ENCODE measurements at regions not wholly inside any gene's neighbourhood (a gene's known extent, or its start where the extent isn't known, plus 50 kb on each side); places are given as distances from the start of the nearest gene placed in this dataset.
"Not testable (repeated sequence)": the region's sequence is repeated elsewhere in the genome, so short reads cannot be mapped to it uniquely, and the experiment has no call there.

- DNase-seq (ENCODE audit: low read depth, low spot score): no peak
These were observed 140.3 kb downstream of the NR2F2 start for GRCh38 chr15:96470681-96471310.

DNA sequence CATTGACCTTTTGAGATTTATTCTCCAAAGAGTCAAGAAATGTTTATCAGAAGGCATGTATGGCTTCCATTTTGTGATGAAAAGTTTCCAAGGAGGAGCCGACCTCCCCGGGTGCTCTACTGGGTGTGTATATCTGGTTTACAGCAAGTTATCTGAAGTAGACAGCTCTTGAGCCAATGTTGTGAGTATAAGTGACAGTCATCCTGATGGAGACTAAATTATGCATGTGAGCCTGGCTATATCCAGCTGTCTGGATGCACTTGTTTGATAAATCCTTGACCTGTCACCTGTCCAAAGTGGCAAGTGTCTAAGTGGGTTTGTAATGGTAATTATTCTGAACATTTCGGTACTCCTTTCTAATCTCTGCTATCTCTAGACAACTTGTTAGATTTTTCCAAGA, 142.2 kb downstream of the NR2F2 start:
- DNase-seq (ENCODE audit: low read depth, low spot score): no peak

GRCh38 chr15:96473556-96473955, 143.1 kb downstream of the NR2F2 start:
- DNase-seq (ENCODE audit: low read depth, low spot score): no peak

- DNase-seq (ENCODE audit: low read depth, low spot score): no peak
These were observed 143.7 kb downstream of the NR2F2 start for GRCh38 chr15:96474231-96474664.

- no peak for DNase-seq (ENCODE audit: low read depth, low spot score)
These were observed 146.7 kb downstream of the NR2F2 start for GRCh38 chr15:96477227-96477626.

GRCh38 chr15:96484412-96484811, 153.9 kb downstream of the NR2F2 start:
- DNase-seq (ENCODE audit: low read depth, low spot score): not testable (repeated sequence)

GRCh38 chr15:96484830-96485229, 154.3 kb downstream of the NR2F2 start:
- no peak for DNase-seq (ENCODE audit: low read depth, low spot score)

DNA sequence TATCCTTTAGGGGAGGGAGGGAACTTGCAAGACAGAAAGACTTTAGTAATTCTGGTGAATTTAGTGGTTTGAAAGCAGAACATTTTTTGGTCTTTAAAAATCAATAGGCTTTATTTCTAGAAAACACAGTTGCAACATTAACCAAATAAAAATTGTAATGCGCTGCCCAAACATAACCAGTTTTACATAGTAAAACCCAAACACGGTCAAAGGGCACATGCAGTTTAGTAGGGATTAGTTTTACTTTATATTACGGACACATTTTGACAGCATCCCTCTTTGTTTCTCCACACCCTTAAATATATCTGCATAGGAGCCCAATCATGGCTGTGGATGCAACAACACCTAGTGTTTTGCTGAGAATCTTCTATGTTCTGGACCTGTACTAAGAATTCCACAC, 156.7 kb downstream of the NR2F2 start:
- DNase-seq (ENCODE audit: low read depth, low spot score): no peak

GRCh38 chr15:96491066-96491699, 160.7 kb downstream of the NR2F2 start:
- DNase-seq (ENCODE audit: low read depth, low spot score): not testable (repeated sequence)

- DNase-seq (ENCODE audit: low read depth, low spot score): not testable (repeated sequence)
These were observed 161.5 kb downstream of the NR2F2 start for GRCh38 chr15:96491700-96492644.

DNA sequence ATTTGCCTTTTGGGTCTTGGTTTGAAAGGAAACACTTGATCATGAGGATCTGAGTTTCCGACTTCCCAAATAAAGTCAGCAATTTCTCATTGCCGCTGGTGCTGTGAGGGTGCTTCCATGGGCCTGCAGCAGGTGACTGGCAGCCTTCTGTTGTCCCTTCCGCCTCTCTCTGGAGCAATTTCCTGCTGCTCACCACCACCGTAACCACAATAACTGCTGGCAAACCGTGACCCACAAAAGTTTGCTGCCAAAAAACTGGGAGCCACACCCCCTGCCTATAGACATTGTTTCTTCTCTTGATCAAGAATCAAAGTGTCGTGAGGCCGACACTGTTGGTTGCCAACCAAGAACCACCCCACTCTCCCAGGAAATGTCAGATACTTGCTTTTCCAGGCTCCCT, 164.0 kb downstream of the NR2F2 start:
- no peak for DNase-seq (ENCODE audit: low read depth, low spot score)

- DNase-seq (ENCODE audit: low read depth, low spot score): no peak
These were observed 164.9 kb downstream of the NR2F2 start for GRCh38 chr15:96495386-96495785.

- no peak for DNase-seq (ENCODE audit: low read depth, low spot score)
These were observed 167.5 kb downstream of the NR2F2 start for GRCh38 chr15:96497951-96498350.

DNA sequence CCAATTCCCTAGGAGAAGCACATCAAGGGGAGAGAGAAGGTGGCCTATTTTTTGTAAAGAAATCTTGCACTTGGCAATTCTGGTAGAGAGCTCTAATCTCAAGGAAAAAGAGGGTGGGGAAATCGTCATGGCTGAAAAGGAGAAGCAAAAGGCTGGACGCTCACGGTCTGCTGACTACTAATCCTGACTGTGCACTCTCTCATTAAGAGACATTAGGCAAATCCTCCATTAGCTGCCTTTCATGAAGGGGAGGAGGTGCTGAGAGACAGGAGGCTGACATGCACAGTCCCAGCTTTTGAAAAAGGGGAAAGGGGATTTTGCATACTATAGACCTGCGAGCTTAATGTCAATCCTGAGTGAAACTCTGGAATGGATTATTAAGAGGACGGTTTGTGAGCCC, 170.0 kb downstream of the NR2F2 start:
- DNase-seq (ENCODE audit: low read depth, low spot score): no peak

GRCh38 chr15:96501362-96501761, 170.9 kb downstream of the NR2F2 start:
- DNase-seq (ENCODE audit: low read depth, low spot score): no peak

DNA sequence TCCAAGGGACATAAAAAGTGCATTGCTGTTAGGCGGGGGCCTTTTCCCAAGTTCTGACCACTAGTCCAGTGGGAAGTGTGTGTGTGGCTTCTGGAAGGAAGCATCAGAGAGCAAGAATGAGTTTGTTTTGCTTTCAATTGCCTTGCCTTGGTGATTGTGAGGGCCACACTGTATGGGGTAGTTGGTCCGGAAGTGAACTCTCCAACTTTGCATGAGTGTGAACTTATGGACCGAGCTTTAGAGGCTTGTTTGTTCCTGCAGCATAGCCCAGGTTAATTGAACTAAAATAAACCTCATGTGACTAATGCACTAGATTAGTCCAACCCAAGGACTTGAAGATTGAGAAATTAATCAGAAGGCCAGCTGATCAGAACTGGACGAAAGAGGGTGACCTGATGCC, 171.7 kb downstream of the NR2F2 start:
- DNase-seq (ENCODE audit: low read depth, low spot score): no peak

GRCh38 chr15:96503276-96503675, 172.8 kb downstream of the NR2F2 start:
- DNase-seq (ENCODE audit: low read depth, low spot score): no peak

GRCh38 chr15:96504371-96504770, 173.9 kb downstream of the NR2F2 start:
- DNase-seq (ENCODE audit: low read depth, low spot score): no peak

DNA sequence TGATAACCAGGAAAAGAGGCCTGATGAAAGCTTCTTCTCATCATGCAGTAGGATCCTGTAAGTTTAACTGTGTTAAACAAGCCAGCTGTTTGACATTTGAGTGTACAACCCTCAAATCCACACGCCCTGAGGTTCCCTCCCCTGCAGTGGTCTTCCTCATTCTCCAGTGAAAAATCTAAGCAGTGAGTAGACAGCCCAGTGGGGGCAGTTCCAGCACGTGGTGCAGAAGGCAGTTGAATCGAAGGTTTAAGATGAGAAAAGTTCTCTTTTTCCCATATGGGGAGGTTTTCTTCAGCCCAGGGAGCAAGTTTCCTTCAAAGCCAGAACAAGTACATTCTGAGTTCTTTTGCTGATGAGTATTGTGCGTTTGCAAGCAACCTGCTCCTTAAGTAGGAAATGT, 174.5 kb downstream of the NR2F2 start:
- no peak for DNase-seq (ENCODE audit: low read depth, low spot score)

DNA sequence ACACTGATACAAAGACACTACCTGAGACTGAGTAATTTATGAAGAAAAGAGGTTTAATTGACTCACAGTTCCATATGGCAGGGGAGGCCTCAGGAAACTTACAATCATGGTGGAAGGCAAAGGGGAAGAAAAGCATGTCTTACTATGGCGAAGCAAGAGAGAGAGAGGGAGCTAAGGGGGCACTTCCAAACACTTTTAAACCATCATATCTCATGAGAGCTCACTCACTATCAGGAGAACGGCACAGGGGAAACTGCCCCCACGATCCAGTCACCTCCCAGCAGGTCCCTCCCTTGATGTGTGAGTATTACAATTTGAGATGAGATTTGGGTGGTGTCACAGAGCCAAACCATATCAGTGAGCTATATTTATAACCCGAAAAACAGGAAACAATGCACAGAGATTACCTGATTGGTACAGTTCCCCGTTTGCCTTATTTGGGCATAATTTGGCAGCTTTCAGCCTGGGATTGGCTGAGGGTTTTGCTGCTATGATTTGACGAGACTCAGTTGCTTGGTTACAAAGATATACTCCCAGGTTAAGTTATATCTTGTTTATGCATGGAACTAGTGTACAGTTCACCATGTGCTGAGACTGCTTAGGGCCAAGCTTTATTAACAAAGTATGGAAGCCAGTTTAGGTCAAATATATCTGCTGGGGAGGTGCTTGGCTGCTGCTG, 184.2 kb downstream of the NR2F2 start:
- DNase-seq (ENCODE audit: low read depth, low spot score): no peak

- no peak for DNase-seq (ENCODE audit: low read depth, low spot score)
These were observed 184.9 kb downstream of the NR2F2 start for GRCh38 chr15:96515371-96515770.

DNA sequence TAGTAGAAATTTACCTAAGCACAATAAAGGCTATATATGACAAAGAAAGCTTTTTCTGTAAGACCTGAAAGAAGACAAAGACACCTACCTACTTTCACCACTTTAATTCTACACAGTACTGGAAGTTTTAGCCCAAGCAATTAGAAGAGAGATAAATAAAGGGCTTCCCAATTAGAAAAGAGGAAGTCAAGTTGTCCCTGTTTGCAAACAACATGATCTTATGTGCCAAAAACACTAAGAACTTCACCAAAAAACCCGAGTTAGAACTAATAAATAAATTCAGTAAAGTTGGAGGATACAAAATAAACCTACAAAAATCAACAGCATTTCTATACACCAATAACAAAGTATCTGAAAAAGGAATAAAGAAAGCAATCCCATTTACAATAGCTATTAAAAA, 190.9 kb downstream of the NR2F2 start:
- no peak for DNase-seq (ENCODE audit: low read depth, low spot score)
